ENCODE measurements at regions not wholly inside any gene's neighbourhood (a gene's known extent, or its start where the extent isn't known, plus 50 kb on each side); places are given as distances from the start of the nearest gene placed in this dataset.

GRCh38 chr10:36416513-36416912 is 708.9 kb upstream of the ANKRD30A start:
- TF ChIP-seq CTCF (IDR thresholded peaks at IDR 0.05; ENCODE audit: low read depth, low read length) (no peak), POLR2A (IDR thresholded peaks at IDR 0.05; ENCODE audit: extremely low read depth, insufficient read length) (no peak), MYC (IDR thresholded peaks at IDR 0.05; ENCODE audit: low read depth, low read length) (no peak)
- TF ChIP-seq, protein P1, sequence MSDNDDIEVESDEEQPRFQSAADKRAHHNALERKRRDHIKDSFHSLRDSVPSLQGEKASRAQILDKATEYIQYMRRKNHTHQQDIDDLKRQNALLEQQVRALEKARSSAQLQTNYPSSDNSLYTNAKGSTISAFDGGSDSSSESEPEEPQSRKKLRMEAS (IDR thresholded peaks at IDR 0.05; ENCODE audit: low read depth, low read length), result no peak
